Activated CD4-positive, alpha-beta memory T cell treated with anti-CD3 and anti-CD28 coated beads, Interleukin-2, amount 10 ng/mL, durations not matched to agents 7 days and 5 days (primary cell): ENCODE measurements at regions not wholly inside any gene's neighbourhood (a gene's known extent, or its start where the extent isn't known, plus 50 kb on each side); places are given as distances from the start of the nearest gene placed in this dataset.

Experiments used
- CTCF ChIA-PET: fragments of 350-600 bp; sonication (Branson Sonifier 250); formaldehyde crosslinking; loops from one replicate; lab custom pipeline; 2021; ENCODE audit warnings: antibody characterized with exemption, inconsistent platforms; lab: Charles Lee
- POLR2A ChIA-PET: fragments of 350-600 bp; sonication (Branson Sonifier 250); formaldehyde crosslinking; loops from one replicate; lab custom pipeline; 2021; ENCODE audit warnings: antibody characterized with exemption; lab: Charles Lee
- DNase-seq: peaks from one replicate; pipeline ENCODE4 v3.0.0-alpha.2; 2020
- H3K27ac Mint-ChIP-seq: one replicate; pipeline ENCODE4 v1.8.0; 2021; ENCODE audit warnings: mild to moderate bottlenecking, mixed read lengths
- H3K27me3 Mint-ChIP-seq: one replicate; pipeline ENCODE4 v1.8.0; 2021; ENCODE audit warnings: mixed read lengths
- H3K36me3 Mint-ChIP-seq: one replicate; pipeline ENCODE4 v1.8.0; 2021; ENCODE audit warnings: low read depth, mixed read lengths
- H3K4me1 Mint-ChIP-seq: one replicate; pipeline ENCODE4 v1.8.0; 2021; ENCODE audit warnings: mixed read lengths
- H3K4me3 Mint-ChIP-seq: one replicate; pipeline ENCODE4 v1.8.0; 2021; ENCODE audit warnings: mild to moderate bottlenecking, mixed read lengths
- H3K9me3 Mint-ChIP-seq: one replicate; pipeline ENCODE4 v1.8.0; 2021; ENCODE audit warnings: mixed read lengths

GRCh38 chr5:167816354-167816753 is 475.1 kb upstream of the WWC1 start:
- H3K27ac Mint-ChIP-seq = no peak overlapping the region
- no peaks in the 10 kb centered on the region for H3K4me1 Mint-ChIP-seq
- no peaks in the 10 kb centered on the region for H3K9me3 Mint-ChIP-seq
- H3K4me3 Mint-ChIP-seq = no peak overlapping the region
- H3K27me3 Mint-ChIP-seq = no peaks in the 10 kb centered on the region
- ChIA-PET POLR2A (no interaction called here), CTCF (no interaction called here)
- H3K36me3 Mint-ChIP-seq = no peaks in the 10 kb centered on the region
- DNase-seq = no peak

- no peaks in the 10 kb centered on the region for H3K36me3 Mint-ChIP-seq
- no peak for DNase-seq
- H3K27ac Mint-ChIP-seq = no peak overlapping the region
- H3K27me3 Mint-ChIP-seq = no peaks in the 10 kb centered on the region
- no peaks in the 10 kb centered on the region for H3K4me1 Mint-ChIP-seq
- no peak overlapping the region for H3K4me3 Mint-ChIP-seq
- ChIA-PET POLR2A (no interaction called here), CTCF (no interaction called here)
- H3K9me3 Mint-ChIP-seq = no peaks in the 10 kb centered on the region
These were observed 474.6 kb upstream of the WWC1 start for GRCh38 chr5:167816864-167817263.

DNA sequence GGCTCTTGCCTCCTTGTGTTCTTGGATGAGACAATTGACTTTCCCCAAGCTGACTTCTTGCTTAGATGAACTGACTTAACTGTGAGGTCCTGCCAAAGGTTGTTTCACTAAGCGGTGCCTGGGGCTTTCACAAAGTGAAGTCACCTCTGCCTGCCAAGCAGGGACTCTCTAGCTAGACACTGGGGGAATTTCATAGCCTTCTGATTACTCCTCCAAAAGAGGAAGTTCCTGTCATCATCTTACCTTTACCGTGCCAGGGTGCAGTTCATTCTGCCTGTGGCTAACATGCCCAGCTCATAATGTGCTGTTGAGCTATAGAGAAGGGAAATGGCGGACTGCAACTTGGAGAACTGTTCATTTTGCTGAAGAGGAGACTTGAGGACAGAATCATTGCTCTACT is 472.0 kb upstream of the WWC1 start:
- no peak overlapping the region for H3K4me3 Mint-ChIP-seq
- CTCF ChIA-PET = no interaction called here
- no peak for DNase-seq
- no peaks in the 10 kb centered on the region for H3K9me3 Mint-ChIP-seq
- H3K4me1 Mint-ChIP-seq = no peaks in the 10 kb centered on the region
- no peak overlapping the region for H3K27ac Mint-ChIP-seq
- H3K36me3 Mint-ChIP-seq = no peaks in the 10 kb centered on the region
- no peaks in the 10 kb centered on the region for H3K27me3 Mint-ChIP-seq
- POLR2A ChIA-PET = no interaction called here

DNA sequence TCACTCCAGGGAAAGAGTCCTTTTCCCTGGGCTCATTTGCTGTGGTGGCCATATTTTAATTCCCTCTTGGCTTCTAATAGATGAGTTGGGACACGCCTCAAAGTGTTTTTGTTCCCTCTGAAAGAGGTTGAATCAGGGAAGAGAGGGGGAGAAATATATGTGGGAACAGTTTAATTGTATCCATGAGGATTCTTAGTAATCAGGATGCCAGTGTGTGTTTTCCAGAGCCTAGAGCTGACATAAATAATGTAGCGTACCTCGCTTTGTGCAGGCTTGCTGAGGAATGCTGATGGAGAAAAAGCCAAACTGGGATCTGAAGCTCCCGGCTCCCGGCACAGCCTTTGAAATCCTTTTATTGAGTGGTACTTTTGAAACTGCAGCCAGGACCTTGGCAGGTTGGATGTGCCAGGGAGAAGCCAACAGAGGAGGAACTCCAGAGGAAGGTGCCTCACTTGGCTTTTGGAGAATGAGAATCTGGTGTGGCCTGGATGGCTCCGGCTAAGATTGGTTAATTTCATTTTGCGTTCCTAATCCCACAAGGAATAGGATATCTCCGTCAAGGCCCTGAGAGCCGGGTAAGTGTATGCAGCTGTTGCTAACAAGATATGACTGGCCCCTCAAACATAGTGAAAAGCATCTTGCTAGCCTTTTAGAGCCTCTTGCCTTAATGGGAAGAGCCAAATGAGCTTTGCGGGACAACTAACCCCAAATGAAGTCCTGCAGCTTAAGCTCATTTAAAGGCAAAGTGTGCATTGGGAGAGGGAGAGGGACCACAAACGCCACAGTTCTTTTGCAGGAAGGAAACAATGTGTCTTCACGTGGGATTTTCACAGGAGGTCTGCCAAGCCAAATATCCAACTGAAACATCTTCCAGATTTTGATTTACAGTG is 471.1 kb upstream of the WWC1 start:
- H3K27ac Mint-ChIP-seq = no peak overlapping the region
- H3K4me1 Mint-ChIP-seq = no peaks in the 10 kb centered on the region
- H3K36me3 Mint-ChIP-seq = no peaks in the 10 kb centered on the region
- ChIA-PET POLR2A (no interaction called here), CTCF (no interaction called here)
- no peak for DNase-seq
- no peaks in the 10 kb centered on the region for H3K27me3 Mint-ChIP-seq
- H3K4me3 Mint-ChIP-seq = no peak overlapping the region
- H3K9me3 Mint-ChIP-seq = no peaks in the 10 kb centered on the region

- Mint-ChIP-seq H3K27me3 (no peaks in the 10 kb centered on the region), H3K27ac (no peak overlapping the region), H3K36me3 (no peaks in the 10 kb centered on the region), H3K4me1 (no peaks in the 10 kb centered on the region), H3K9me3 (no peaks in the 10 kb centered on the region), H3K4me3 (no peak overlapping the region)
- DNase-seq = no peak
- CTCF ChIA-PET = no interaction called here
- POLR2A ChIA-PET = no interaction called here
These were observed 470.3 kb upstream of the WWC1 start for GRCh38 chr5:167821151-167821550.

DNA sequence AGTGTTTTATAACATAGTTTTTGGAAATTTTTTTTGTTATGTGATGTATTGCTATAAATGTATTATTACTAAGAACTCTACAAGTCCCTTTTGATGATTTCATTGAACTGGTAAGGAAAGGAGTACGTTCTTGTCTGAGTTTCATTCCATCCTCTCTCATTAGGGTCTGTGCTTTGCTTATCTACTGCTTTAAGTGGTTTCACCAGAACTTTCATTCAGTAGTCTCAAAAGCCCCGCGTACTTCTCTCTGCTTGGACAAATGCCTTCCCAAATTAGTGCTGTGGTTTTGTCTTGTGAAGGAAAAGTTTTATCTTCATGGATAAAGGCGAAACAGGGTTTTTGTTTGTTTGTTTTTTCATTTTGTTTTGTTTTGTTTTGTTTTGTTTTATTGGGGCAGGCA is 469.8 kb upstream of the WWC1 start:
- Mint-ChIP-seq H3K27me3 (no peaks in the 10 kb centered on the region), H3K4me3 (no peak overlapping the region), H3K4me1 (no peaks in the 10 kb centered on the region), H3K9me3 (no peaks in the 10 kb centered on the region), H3K27ac (no peak overlapping the region), H3K36me3 (no peaks in the 10 kb centered on the region)
- POLR2A ChIA-PET = no interaction called here
- DNase-seq = no peak
- CTCF ChIA-PET = no interaction called here

- Mint-ChIP-seq H3K4me1 (no peaks in the 10 kb centered on the region), H3K27ac (no peak overlapping the region), H3K4me3 (no peak overlapping the region), H3K36me3 (no peaks in the 10 kb centered on the region), H3K9me3 (no peaks in the 10 kb centered on the region), H3K27me3 (no peaks in the 10 kb centered on the region)
- DNase-seq = no peak
- CTCF ChIA-PET = no interaction called here
- POLR2A ChIA-PET = no interaction called here
These were observed 469.2 kb upstream of the WWC1 start for GRCh38 chr5:167822241-167822640.

- H3K27ac Mint-ChIP-seq = no peak overlapping the region
- no peaks in the 10 kb centered on the region for H3K36me3 Mint-ChIP-seq
- no peaks in the 10 kb centered on the region for H3K4me1 Mint-ChIP-seq
- no peaks in the 10 kb centered on the region for H3K9me3 Mint-ChIP-seq
- ChIA-PET POLR2A (no interaction called here), CTCF (no interaction called here)
- no peak for DNase-seq
- no peak overlapping the region for H3K4me3 Mint-ChIP-seq
- H3K27me3 Mint-ChIP-seq = no peaks in the 10 kb centered on the region
These were observed 468.0 kb upstream of the WWC1 start for GRCh38 chr5:167823405-167823804.

GRCh38 chr5:167827766-167828165 is 463.7 kb upstream of the WWC1 start:
- H3K27me3 Mint-ChIP-seq = no peaks in the 10 kb centered on the region
- ChIA-PET CTCF (no interaction called here), POLR2A (no interaction called here)
- no peaks in the 10 kb centered on the region for H3K9me3 Mint-ChIP-seq
- DNase-seq = no peak
- no peaks in the 10 kb centered on the region for H3K4me1 Mint-ChIP-seq
- H3K4me3 Mint-ChIP-seq = no peak overlapping the region
- H3K36me3 Mint-ChIP-seq = no peaks in the 10 kb centered on the region
- no peak overlapping the region for H3K27ac Mint-ChIP-seq

- CTCF ChIA-PET = interaction anchor here (0.9 kb wide), 1 partner anchor 108 kb away, joined by 3 read pairs; no protein-coding TSS in a partner anchor
- H3K27me3 Mint-ChIP-seq = no peaks in the 10 kb centered on the region
- H3K4me3 Mint-ChIP-seq = no peak overlapping the region
- no peaks in the 10 kb centered on the region for H3K4me1 Mint-ChIP-seq
- H3K27ac Mint-ChIP-seq = no peak overlapping the region
- DNase-seq = no peak
- no peaks in the 10 kb centered on the region for H3K9me3 Mint-ChIP-seq
- H3K36me3 Mint-ChIP-seq = no peaks in the 10 kb centered on the region
- POLR2A ChIA-PET = no interaction called here
These were observed 459.5 kb upstream of the WWC1 start for GRCh38 chr5:167831754-167832504.

DNA sequence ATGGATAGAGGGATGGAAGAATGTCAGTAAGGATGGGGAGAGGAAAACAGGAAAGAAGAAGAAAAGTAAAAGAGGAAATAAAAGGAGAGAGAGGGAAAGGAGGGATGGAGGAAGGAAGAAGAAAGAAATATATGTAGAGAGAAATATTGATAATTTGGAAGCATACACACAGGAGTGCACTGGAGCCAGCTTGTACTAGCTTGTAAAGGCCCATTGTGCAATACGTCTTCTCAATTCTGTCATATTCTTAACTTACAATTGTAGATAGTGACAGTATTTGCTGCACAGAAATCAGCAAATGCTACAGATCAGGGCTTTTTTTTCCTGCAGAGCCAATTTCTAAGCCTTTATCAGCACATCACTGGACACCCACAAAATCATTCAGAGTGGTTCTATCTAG is 458.8 kb upstream of the WWC1 start:
- ChIA-PET CTCF (no interaction called here), POLR2A (no interaction called here)
- Mint-ChIP-seq H3K4me3 (no peak overlapping the region), H3K9me3 (no peaks in the 10 kb centered on the region), H3K4me1 (no peaks in the 10 kb centered on the region), H3K27ac (no peak overlapping the region), H3K36me3 (no peaks in the 10 kb centered on the region), H3K27me3 (no peaks in the 10 kb centered on the region)
- no peak for DNase-seq

- Mint-ChIP-seq H3K36me3 (no peaks in the 10 kb centered on the region), H3K27ac (no peak overlapping the region), H3K27me3 (no peaks in the 10 kb centered on the region), H3K4me1 (no peaks in the 10 kb centered on the region), H3K9me3 (no peaks in the 10 kb centered on the region), H3K4me3 (no peak overlapping the region)
- ChIA-PET POLR2A (no interaction called here), CTCF (no interaction called here)
- DNase-seq = no peak
These were observed 458.0 kb upstream of the WWC1 start for GRCh38 chr5:167833456-167833855.

- ChIA-PET POLR2A (no interaction called here), CTCF (no interaction called here)
- Mint-ChIP-seq H3K27ac (no peak overlapping the region), H3K27me3 (no peaks in the 10 kb centered on the region), H3K36me3 (no peaks in the 10 kb centered on the region), H3K9me3 (no peaks in the 10 kb centered on the region), H3K4me1 (no peaks in the 10 kb centered on the region), H3K4me3 (no peak overlapping the region)
- DNase-seq = no peak
These were observed 456.3 kb upstream of the WWC1 start for GRCh38 chr5:167835146-167835545.

GRCh38 chr5:167837127-167837526 is 454.3 kb upstream of the WWC1 start:
- ChIA-PET POLR2A (no interaction called here), CTCF (no interaction called here)
- Mint-ChIP-seq H3K36me3 (no peaks in the 10 kb centered on the region), H3K9me3 (no peaks in the 10 kb centered on the region), H3K4me3 (no peak overlapping the region), H3K27ac (no peak overlapping the region), H3K27me3 (no peaks in the 10 kb centered on the region), H3K4me1 (no peaks in the 10 kb centered on the region)
- DNase-seq = no peak
